ENCODE measurements at regions not wholly inside any gene's neighbourhood (a gene's known extent, or its start where the extent isn't known, plus 50 kb on each side); places are given as distances from the start of the nearest gene placed in this dataset.

- TF ChIP-seq ZFP41 (tag by site-specific recombination; IDR thresholded peaks at IDR 0.05; ENCODE audit: borderline replicate concordance) (no peak), ZBTB21 (tag by site-specific recombination; IDR thresholded peaks at IDR 0.05) (no peak), REST (tag by site-specific recombination; IDR thresholded peaks at IDR 0.05) (no peak), TCF7L2 (IDR thresholded peaks at IDR 0.05; ENCODE audit: borderline replicate concordance, low read depth, low read length) (no peak), ELK4 (IDR thresholded peaks at IDR 0.05; ENCODE audit: borderline replicate concordance, low read depth, low read length) (no peak), EGR2 (tag by site-specific recombination; IDR thresholded peaks at IDR 0.05; ENCODE audit: low read depth) (no peak), ZNF423 (tag by site-specific recombination; IDR thresholded peaks at IDR 0.05) (no peak), ZNF274 (IDR thresholded peaks at IDR 0.05; ENCODE audit: low read length) (no peak), ZNF274 (tag by site-specific recombination; IDR thresholded peaks at IDR 0.05; ENCODE audit: borderline replicate concordance) (no peak), ZNF48 (tag by site-specific recombination; IDR thresholded peaks at IDR 0.05) (no peak), ZFHX2 (tag by site-specific recombination; conservative IDR thresholded peaks at IDR 0.05) (no peak), PRDM1 (tag by site-specific recombination; IDR thresholded peaks at IDR 0.05) (no peak)
- TF ChIP-seq, protein P1, sequence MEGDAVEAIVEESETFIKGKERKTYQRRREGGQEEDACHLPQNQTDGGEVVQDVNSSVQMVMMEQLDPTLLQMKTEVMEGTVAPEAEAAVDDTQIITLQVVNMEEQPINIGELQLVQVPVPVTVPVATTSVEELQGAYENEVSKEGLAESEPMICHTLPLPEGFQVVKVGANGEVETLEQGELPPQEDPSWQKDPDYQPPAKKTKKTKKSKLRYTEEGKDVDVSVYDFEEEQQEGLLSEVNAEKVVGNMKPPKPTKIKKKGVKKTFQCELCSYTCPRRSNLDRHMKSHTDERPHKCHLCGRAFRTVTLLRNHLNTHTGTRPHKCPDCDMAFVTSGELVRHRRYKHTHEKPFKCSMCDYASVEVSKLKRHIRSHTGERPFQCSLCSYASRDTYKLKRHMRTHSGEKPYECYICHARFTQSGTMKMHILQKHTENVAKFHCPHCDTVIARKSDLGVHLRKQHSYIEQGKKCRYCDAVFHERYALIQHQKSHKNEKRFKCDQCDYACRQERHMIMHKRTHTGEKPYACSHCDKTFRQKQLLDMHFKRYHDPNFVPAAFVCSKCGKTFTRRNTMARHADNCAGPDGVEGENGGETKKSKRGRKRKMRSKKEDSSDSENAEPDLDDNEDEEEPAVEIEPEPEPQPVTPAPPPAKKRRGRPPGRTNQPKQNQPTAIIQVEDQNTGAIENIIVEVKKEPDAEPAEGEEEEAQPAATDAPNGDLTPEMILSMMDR (tag by site-specific recombination; IDR thresholded peaks at IDR 0.05), result no peak
These were observed 62.5 kb downstream of the MPP7 start for GRCh38 chr10:28240400-28240799.
